GM23248 (cell line): ENCODE measurements at regions not wholly inside any gene's neighbourhood (a gene's known extent, or its start where the extent isn't known, plus 50 kb on each side); places are given as distances from the start of the nearest gene placed in this dataset.

ENCODE experiments used
- EZH2 ChIP-seq: fragments of 200-600 bp; sonication (generic); IDR thresholded peaks from 2 replicates; pipeline ENCODE4 v1.6.1; 2018; ENCODE audit warnings: antibody characterized with exemption, mild to moderate bottlenecking; ENCODE audit not compliant: insufficient read depth, poor library complexity, severe bottlenecking
- EZH2phosphoT487 ChIP-seq: fragments of 200-600 bp; sonication (generic); IDR thresholded peaks from 2 replicates; pipeline ENCODE4 v1.6.1; 2018; ENCODE audit warnings: antibody characterized with exemption, moderate library complexity, mild to moderate bottlenecking, low read depth; ENCODE audit not compliant: insufficient read depth

DNA sequence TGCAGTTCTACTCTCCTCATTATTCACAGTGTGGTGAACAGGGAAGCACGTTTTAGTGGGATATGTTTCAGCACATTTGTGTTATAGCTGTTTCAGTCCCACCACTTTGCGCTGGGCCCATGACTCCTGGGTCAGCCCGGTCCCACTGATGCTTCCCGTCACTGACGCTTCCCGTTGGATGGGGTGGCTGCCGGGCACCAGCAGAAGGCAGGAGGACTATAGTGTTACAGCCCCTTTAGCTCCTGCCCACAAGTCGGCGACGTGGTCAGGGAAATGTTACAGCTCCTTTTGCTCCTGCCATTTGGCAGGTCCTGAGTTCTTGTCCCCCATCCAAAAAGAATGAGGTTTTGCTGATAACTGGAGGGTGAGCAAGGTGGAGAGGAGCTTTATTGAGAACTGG lies 732.2 kb downstream of the NR4A2 start:
- no peak for TF ChIP-seq EZH2
- no peak for TF ChIP-seq EZH2phosphoT487
